GM18861 (cell line): ENCODE measurements at regions not wholly inside any gene's neighbourhood (a gene's known extent, or its start where the extent isn't known, plus 50 kb on each side); places are given as distances from the start of the nearest gene placed in this dataset.

Source experiments
- ATAC-seq: cut with Tn5 transposase; IDR thresholded peaks from one replicate; pipeline ENCODE4 v1.9.1; 2021; ENCODE audit not compliant: unreplicated experiment

DNA sequence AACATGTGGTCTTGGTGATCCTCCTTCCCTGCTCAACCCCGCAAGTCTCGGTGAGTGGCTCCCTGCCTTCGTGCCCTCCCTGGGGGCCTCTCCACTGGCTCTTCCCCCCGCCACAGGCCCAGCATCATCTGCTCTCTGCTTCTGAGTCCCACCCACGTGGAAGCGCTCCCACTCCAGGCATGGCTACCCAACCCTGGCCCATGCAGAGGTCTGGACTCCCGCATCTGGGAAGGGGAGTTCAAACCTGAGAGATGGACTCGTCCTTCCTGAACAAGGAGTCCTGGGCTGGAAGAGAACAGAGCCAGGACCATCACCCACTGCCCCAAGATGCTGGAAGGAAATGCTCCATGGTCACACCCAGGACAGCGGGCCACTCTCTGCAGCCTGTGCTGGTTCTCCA is 90.8 kb downstream of the DHCR7 start:
- no peak for ATAC-seq

DNA sequence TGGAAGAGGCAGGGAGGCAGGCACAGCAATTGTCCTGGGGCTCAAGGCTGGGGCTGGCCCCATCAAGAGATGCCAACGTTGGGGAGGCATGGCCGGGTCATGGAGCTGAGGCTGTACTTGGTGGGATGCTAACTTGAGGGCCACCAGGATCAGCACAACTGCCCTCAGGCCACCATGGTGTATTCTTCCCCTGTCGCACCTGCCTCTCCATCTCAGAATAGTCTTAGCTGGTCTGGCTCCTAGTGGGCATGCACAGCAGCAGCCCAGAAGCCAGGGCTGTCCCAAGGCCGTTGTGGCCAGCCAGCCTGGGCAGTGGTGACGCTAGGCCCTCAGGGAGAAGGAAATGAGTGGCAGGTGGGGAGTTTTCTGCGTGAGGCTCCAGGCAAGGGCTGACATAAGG is 91.3 kb downstream of the DHCR7 start:
- no peak for ATAC-seq

GRCh38 chr11:71356280-71356876 is 91.8 kb downstream of the DHCR7 start:
- no peak for ATAC-seq

- no peak for ATAC-seq
Measured at GRCh38 chr11:71355281-71355680, 92.9 kb downstream of the DHCR7 start.

GRCh38 chr11:71354394-71355105 is 93.6 kb downstream of the DHCR7 start:
- no peak for ATAC-seq

DNA sequence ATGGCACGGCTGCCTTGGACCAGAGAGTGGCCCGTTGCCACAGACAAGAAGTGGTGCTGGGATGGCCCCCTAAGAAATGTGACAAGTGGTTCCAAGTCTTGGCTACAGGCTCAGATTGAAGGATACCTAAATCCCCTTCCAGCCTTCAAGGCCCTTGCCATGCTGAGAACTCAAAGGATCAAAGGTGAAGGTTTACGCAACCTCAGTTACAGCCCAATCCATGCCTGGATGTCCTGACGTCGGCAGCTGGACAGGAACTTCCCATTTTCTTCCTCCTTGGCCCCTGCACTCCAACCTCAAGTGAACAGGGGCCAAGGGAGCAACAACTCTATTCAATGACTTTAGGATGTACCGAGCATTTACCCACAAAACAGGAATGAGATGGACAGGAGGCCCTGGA is 95.4 kb downstream of the DHCR7 start:
- ATAC-seq, result no peak

GRCh38 chr11:71352226-71352625 is 96.0 kb downstream of the DHCR7 start:
- no peak for ATAC-seq

DNA sequence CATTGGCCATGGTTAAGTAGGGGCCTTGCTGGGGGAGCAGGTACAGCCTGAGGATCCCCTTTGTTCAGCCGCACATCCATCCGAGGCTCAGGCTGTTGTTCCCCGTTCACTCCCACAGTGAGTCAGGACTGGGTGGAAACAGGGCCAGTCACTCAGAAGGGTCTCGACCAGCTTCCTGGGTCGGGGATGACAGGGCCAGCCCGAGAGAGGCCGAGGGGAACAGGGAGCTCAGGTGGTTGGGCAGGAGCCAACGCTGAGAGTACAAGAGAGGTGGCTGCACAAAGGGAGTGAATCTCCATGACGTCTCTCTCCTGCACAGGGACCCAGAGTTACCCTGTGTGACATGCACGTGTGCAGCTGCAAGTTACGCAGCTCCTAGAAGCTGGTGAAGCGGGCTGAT is 97.2 kb upstream of the SHANK2 start:
- ATAC-seq, result no peak

GRCh38 chr11:71343828-71344400 is 91.5 kb upstream of the SHANK2 start:
- ATAC-seq, result no peak

DNA sequence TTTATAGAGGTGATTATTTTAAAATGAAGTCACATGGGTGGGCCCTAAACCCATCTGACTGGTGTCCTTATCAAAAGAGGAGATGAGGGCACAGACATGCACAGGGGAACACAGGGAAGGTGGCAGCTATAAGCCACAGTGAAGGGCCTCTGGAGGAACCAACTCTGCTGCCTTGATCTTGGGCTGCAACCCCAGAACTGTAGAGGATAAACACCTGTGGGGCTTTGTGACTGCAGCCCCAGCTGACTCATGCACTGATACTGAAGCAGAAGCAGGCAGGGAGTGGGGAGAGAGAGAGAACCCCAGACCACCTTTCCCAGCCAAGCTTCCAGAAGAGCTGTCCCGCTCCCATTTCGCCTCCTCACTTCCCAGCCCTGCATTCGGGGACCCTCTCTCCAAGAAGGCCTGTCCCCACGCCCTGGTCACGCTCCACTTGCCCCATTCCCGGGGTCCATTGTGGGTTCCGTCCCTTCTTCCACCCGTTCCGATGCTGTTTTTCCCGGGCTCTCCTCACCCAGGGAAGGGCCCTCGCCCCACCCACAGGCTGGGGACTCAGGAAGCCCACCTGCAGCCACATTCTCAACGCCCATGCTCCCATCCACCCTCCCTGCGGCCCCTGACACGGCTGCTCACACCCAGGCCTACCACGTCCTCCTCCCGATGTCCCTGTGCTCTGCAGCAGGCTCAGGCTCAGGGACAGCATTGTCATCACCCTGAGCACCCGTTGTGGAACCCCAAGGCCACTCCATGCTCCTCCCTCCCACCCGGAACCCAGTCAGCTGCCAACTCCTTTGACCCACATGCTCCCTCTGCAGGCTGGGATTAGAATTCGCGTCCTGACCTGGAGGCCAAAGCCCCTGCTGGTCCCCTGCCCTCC is 90.8 kb upstream of the SHANK2 start:
- no peak for ATAC-seq

DNA sequence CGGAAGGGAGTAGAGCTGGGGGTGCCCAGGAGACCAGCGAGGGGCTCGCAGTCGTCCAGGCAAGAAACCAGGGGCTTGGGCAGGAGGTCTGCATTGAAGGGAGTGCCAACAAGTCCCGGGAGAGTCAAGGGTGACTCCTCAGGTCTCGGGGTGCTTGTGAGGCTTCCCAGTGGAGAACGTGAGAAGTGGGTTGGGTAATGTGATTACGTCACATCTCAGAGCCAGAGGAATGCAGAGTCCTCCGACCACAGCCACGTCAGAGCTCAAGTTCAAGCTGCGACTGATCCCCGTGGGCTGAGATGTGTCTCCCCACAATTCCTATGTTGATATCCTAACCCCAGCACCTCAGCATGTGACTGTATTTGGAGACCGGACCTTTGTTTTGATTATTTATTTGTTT is 89.7 kb upstream of the SHANK2 start:
- no peak for ATAC-seq

GRCh38 chr11:71341596-71341995 is 89.2 kb upstream of the SHANK2 start:
- ATAC-seq, result no peak

- no peak for ATAC-seq
Measured at GRCh38 chr11:71341173-71341572, 88.8 kb upstream of the SHANK2 start.

- ATAC-seq, result no peak
Measured at GRCh38 chr11:71340086-71340606, 87.8 kb upstream of the SHANK2 start.

DNA sequence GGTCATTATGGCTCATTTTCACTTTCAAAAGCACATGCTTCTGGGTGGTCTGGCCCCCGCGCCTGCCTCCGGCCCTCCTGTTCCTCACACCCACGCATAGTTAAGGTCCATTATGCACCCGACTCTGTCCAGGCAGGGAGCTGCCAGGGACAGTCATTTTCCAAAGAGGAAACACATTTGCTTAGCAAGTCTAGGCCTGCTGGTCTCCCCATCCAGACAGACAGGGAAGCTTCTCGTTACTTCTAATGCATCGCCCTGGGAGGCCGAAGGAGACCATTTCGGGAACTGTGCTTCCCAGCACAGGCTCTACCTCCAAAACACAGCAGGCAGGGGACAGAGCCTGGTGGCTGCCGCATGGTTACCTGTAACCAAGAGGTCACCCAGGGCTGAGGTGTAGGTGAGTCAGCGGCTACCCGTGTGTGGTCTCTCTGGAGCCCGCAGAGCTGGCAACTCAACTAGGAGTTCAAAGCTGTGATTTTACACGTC is 87.1 kb upstream of the SHANK2 start:
- no peak for ATAC-seq

DNA sequence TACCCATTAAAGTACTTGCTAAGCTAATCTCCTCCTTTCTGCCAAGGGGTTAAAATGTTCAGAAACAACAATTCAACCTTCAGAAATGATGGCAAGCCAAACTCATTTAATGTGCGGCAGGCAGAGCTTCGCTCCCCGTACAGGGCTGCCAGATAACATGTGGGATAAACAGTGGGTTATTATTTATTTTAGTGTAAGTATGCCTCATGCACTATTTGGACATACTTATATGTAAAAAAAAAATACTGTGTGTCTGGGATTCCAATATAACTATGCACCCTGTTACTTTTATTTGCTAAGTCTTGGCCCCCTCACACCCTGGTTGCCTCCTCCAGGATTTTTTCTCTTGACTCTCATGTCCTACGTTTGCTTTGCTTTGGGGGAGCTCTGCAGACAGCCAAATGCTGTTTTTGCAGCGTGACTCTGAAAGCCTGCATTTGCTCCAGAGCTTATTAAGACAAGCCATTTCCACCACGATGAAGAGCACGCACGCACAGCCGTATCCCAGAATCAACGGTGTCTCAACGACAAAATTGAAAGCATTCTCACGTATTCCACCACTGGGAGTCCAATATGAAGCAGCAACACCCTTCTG is 86.5 kb upstream of the SHANK2 start:
- no peak for ATAC-seq

DNA sequence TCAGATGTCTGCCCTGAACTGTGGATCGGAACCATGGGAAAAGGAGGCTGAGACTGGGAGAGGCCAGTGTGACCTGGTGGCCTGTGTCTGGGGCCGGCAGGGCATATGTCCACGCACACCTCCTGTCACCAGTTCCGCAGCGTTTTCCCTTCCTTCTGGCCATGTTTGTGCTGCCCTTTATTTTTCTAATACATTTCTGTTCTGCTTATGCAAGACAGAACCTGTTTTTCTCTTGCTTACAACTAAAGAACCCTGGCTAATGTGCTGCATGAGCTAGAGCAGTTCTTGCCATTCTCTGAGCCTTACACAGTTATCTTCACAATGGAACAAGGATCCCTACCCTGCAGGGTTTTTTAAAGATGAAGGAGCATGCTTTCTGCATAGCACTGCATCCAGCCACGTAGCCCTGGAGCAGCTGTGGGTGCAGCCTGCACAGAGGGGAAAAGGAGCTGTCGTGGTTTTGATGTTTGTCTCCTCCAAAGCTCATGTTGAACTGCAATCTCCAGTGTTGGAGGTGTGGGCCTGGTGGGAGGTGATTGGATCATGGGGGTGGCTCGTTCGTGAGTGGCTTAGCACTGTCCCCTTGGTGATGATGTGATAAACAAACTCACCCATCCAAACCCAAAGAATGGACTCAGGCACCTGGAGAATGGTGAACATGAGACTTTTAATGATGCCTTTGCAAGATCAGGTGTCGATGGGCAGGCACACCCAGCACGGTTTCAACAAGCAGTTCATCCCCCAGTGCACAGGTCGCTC is 84.8 kb upstream of the SHANK2 start:
- no peak for ATAC-seq

GRCh38 chr11:71336176-71336995 is 84.0 kb upstream of the SHANK2 start:
- ATAC-seq, result no peak

- no peak for ATAC-seq
Measured at GRCh38 chr11:71335371-71335770, 83.0 kb upstream of the SHANK2 start.
